ENCODE measurements at regions not wholly inside any gene's neighbourhood (a gene's known extent, or its start where the extent isn't known, plus 50 kb on each side); places are given as distances from the start of the nearest gene placed in this dataset.

DNA sequence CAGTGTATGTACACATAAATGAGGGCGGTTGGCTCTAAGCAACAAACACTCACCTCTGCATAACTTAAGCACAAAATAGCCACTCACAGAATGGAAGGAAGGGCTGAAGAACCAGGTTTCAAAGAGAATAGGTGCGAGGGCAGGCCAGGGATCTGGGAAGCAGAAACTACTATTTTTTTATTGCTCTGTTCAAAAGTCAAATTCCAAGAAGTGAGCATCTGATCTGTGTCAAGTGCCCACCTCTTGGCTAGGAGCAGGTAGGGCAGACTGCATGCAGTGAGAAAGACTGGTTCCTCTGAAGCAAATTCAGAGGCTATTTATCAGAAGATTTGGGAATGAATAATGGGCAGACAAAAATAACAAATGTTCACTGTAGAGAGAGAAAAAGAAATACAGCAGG lies 336.4 kb upstream of the CTNNB1 start:
- TF ChIP-seq ARNT (IDR thresholded peaks at IDR 0.05) (no peak), TARDBP (IDR thresholded peaks at IDR 0.05) (no peak), SUZ12 (IDR thresholded peaks at IDR 0.05) (no peak), FOXM1 (IDR thresholded peaks at IDR 0.05; ENCODE audit: borderline replicate concordance) (no peak)
